RCC 7860 (cell line): ENCODE measurements at regions not wholly inside any gene's neighbourhood (a gene's known extent, or its start where the extent isn't known, plus 50 kb on each side); places are given as distances from the start of the nearest gene placed in this dataset.

Experiments used
- DNase-seq: peaks from one replicate; pipeline ENCODE4 v3.0.0-alpha.2; 2015; ENCODE audit warnings: low spot score
- FAIRE-seq: peaks from 2 replicates; lab custom pipeline; 2012; peaks lifted over from hg19 to GRCh38; lab: Jason Lieb, UNC

DNA sequence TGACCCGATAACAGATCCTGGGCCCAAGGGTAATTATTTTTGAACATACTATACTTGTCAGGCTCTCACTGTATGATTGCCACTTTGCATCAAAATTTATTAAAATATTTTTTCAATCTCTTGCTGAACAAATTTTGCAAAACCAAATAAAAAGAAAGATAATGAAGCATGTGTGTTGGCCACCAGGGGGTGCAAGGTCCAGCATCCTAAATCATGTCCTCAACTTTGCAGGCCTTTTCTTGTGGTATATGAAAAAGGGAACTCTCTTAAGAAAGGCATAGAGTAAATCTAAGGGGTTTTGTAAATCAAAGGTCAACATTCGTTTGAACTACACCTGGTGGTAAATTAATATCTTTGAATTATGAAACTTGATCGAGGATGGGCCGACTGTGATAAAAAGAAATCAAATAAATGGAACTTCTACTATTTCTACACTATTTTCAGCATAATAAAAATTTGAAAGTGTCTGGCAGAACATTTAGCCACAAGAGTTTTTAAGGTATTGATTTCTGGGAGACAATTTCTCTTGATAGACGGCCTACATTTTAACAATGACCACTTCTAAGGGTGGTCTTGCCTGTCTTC, 676.5 kb downstream of the DMRTA1 start:
- FAIRE-seq (no peak), DNase-seq (no peak)

DNA sequence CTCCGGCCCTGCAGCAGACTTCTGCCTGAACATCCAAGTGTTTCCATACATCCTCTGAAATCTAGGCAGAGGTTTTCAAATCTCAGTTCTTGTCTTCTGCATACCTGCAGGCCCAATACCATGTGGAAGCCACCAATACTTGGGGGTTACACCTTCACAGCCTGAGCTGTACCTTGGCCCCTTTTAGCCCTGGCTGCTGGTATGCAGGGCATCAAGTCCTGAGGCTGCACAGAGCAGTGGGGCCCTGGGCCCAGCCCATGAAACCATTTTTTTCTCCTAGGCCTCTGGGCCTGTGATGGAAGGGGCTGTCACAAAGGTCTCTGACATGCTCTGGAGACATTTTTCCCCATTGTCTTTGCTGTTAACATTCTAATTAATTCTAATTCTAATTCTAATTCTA, 680.6 kb downstream of the ELAVL2 start:
- FAIRE-seq (no peak), DNase-seq (no peak)

DNA sequence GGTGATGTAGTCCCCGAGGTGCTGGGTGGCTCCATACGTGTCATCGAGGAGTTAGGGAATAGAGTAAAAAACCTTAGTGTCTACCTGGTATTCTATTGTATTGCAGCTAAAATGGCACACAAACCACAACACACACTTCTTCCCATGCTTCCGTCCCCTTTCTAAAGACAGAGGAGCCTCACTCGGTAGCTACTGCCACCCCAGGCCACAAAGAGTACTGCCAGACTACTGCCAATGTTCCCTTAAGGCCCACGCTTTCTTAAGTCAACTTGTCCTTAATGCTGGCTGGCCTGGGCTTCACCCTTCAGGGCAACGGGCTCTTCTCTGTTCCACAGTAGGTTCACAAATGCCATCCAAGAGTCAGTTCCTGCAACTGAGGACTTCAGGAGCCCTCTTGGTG, 673.0 kb downstream of the ELAVL2 start:
- FAIRE-seq (no peak), DNase-seq (no peak)

DNA sequence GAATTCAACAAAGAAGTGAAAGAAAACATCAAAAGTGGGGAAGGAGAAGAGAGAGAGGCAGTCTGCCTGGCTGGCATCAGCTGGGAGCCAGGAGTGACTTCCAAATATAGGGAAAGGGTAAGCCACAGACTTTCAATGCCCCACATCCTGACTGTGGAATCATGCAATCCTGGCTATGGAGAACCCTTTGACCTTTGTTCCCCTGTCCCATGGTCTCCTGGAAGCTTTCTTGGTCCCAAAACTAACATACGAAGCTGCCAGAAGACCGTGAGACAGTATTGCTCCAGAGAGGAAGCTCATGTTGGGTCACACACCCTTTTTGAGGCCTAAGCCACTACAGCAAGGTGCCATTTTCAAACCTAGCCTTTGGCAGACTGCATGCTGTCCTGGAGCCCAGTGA, 665.5 kb downstream of the ELAVL2 start:
- no peak for DNase-seq
- no peak for FAIRE-seq

DNA sequence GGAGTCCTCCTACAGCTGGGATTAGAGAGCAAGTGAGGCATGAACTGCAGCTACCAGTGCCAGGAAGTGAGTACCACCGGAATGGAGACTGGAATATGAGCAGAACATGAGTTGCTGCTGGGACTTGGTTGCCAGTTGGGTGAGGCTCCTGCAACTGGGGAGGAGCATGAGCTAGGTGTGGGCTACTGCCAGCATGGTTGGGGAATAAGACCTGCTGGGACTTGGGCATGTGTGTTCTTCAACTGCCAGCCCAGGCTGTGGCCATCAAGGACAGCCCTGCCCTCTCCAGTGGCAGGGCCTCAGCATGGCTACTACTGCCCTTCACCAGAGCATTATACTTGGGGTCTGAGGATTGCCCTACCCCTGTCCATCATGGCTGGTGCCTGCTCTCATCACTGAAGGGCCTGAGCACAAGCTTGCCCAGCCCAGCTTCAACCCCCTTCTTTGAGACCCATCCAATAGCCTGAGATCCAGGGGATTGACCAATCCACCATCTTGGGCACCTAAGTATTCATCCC, 665.0 kb downstream of the ELAVL2 start:
- FAIRE-seq = no peak
- DNase-seq = no peak

DNA sequence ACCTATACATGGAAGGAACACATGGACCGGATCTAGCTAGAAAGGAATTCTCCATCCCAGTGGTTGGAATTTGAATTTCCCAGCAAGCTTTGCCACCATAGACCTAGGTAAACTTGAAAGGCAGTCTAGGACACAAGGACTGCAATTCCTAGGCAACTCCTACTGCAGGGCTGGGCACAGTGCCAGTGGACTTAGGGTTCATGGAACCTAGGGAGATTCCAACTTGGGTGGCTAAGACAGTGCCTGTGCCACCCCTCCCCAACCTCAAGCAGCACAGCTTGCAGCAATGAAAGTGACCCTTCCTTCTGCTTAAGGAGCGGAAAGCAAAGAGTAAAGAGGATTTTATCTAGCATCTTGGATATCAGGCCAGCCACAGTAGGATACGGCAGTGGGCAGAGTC, 663.3 kb downstream of the ELAVL2 start:
- FAIRE-seq (no peak), DNase-seq (no peak)

- FAIRE-seq (no peak), DNase-seq (no peak)
Measured at GRCh38 chr9:23171479-23171878, 654.6 kb downstream of the ELAVL2 start.

- FAIRE-seq (no peak), DNase-seq (no peak)
Measured at GRCh38 chr9:23172206-23172605, 653.8 kb downstream of the ELAVL2 start.

DNA sequence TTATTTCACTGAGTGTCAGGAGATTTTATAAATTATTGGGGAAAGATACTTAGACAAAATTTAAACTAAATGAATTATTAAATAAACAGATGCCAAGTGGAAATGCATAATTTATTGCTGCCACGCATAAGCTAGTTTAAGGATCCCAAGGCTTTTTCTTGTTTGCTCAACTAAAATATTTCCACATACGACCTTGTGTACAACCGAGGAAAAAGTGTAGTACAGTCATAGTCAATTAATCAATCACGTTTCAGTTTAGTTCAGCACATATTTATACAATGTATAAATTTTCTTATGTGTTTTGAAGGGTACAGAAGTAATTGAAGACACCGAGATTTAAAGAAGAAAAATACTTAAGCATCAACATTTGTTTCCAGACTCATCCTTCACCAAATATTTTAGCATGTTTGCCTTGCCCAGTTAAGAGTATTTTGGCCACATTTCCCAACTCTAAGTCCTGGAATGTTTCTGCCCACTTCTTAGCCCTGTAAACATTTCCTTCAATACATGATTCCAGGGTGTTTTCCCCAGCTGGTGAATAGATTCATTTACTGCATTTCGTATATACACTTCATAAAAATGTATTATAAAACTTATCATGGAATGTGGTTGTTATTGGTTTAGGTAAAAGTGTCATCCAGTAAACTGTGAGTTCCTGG, 652.9 kb downstream of the ELAVL2 start:
- DNase-seq (no peak), FAIRE-seq (no peak)

DNA sequence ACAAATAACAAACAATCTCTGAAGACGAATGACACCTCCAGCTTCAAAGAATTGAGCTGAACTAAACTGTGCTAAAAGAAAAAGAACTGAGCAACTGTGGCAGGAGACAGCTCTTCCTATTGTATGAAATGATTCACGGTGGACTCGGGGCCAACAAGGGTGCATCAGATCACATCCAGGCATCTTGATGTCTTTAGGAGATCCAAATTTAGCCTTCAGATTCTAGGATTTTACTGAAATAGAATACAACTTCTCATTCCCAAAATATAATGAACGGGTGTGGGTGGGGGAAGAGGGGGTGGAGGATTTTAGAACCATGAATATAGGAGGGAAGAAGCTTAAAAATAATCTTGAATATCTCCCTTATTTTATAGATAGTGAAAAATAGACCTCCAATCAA, 631.8 kb downstream of the ELAVL2 start:
- DNase-seq (no peak), FAIRE-seq (no peak)

GRCh38 chr9:23215688-23216087, 610.4 kb downstream of the ELAVL2 start:
- DNase-seq (no peak), FAIRE-seq (no peak)

- DNase-seq = no peak
- no peak for FAIRE-seq
Measured at GRCh38 chr9:23219471-23219870, 606.6 kb downstream of the ELAVL2 start.

- DNase-seq = no peak
- FAIRE-seq = no peak
Measured at GRCh38 chr9:23220171-23220570, 605.9 kb downstream of the ELAVL2 start.

GRCh38 chr9:23220957-23221356, 605.1 kb downstream of the ELAVL2 start:
- FAIRE-seq = no peak
- no peak for DNase-seq

- no peak for FAIRE-seq
- DNase-seq = no peak
Measured at GRCh38 chr9:23229890-23230317, 596.1 kb downstream of the ELAVL2 start.

DNA sequence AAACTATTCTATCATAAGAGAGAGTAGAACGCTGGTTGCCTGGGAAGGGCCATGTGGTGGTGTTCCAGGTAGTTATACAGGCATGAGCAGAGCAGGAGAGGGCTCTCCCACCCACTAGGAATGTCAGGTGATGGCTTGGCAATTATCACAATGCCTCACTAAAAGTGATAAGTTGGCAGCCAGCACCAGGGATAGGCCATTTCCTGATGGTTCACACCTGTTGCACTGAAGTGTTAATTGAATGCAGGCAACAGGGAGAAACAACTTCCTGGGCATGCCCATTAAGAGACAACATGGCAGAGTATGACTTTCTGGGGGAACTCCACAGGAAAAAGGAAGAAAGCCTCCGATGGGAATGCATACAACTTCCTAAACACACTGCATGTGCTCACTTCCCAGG, 593.2 kb downstream of the ELAVL2 start:
- FAIRE-seq (no peak), DNase-seq (no peak)

DNA sequence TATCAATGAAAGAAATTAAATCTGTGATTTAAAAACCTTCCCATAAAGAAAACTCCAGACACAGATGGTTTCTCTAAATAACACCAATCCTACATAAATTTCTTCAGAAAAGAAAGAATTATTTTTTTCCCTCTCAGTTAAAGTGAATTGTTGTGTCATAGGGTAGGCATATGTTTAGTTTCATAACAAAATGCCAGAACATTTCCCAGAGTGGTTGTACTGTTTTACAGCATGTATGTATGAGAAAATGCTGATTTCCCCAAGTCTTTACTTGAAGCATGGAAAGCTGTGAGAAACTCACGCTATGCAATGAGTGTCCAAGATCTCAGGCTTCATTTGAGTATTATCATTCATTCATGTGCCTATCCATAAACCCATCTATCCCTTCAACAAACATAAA, 582.5 kb downstream of the ELAVL2 start:
- FAIRE-seq (no peak), DNase-seq (no peak)

GRCh38 chr9:23245067-23245466, 581.0 kb downstream of the ELAVL2 start:
- DNase-seq (no peak), FAIRE-seq (no peak)

GRCh38 chr9:23254404-23255184, 571.4 kb downstream of the ELAVL2 start:
- no peak for FAIRE-seq
- no peak for DNase-seq

DNA sequence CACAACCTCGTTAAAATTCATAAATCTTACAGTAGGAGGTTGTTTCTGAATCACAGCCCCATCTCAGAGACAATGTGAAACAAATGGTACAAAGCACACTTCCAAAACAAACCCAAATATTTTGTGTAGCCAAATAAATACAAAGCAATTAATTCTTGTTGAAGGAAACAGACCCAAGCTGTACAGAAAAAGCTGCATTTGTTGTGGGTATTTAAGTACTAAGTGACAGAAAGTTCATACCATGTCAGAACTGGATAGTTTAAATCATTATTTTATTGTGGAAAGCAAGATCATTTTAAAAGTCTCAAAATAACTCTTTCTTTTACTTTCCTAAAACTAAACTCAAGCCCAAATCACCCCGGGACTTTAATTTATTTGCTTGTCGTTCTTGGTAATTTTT, 570.7 kb downstream of the ELAVL2 start:
- no peak for DNase-seq
- no peak for FAIRE-seq

DNA sequence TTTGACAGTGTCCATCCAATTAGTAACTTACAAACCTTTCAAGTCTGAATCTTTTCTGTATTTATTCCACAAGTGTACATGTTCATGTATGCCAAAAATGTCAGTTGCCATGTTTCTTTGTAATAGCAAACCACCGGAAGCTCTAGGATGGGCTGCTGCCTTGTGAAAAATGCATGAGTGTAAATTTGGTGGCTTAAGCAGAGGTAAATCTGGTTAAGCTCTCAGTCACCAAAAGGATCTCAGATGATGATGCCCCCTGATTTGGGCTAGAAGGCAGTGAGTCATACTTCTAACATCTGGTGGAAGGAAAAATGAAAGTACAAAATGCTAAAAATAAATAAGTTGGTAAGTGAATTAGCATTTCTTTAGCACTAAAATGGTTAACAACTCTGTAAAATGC, 567.5 kb downstream of the ELAVL2 start:
- DNase-seq = no peak
- FAIRE-seq = no peak

- FAIRE-seq (no peak), DNase-seq (no peak)
Measured at GRCh38 chr9:23278561-23278960, 547.5 kb downstream of the ELAVL2 start.
